GM18511 (cell line): ENCODE measurements at regions not wholly inside any gene's neighbourhood (a gene's known extent, or its start where the extent isn't known, plus 50 kb on each side); places are given as distances from the start of the nearest gene placed in this dataset.
"Not testable (repeated sequence)": the region's sequence is repeated elsewhere in the genome, so short reads cannot be mapped to it uniquely, and the experiment has no call there.

ENCODE experiments used
- ATAC-seq: cut with Tn5 transposase; IDR thresholded peaks from one replicate; pipeline ENCODE4 v1.9.1; 2021; ENCODE audit warnings: mild to moderate bottlenecking, moderate library complexity; ENCODE audit not compliant: unreplicated experiment

DNA sequence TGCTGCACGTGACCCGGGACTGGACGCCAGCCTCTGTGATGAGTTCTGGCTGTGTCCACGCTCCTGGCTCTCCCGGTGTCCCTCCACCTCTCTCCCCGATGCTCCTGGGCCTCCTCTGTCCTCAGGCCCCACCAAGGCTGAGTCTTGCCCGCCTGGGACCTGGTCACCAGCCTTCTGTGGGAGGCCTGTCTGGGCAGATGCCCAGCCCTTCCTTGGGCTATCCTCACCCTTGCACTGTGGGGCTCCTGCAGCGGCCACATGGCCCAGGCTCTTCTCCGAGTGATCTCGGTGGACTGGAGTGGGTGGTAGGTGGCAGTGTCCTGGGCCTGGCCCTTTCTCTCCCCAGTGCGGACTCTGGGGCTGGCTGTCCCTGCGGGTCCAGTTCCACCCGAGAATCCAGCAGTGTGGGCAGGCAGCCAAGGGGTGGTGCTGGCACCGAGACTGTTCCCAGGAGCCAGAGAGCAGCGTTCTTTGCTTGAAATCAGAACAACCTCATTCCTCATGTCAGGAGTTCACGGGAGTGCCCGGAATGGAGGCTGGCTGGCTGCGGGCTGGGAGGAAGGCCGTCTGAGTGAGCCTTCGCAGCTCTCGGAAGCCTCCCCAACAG is 94.6 kb downstream of the TMEM121 start:
- not testable (repeated sequence) for ATAC-seq

DNA sequence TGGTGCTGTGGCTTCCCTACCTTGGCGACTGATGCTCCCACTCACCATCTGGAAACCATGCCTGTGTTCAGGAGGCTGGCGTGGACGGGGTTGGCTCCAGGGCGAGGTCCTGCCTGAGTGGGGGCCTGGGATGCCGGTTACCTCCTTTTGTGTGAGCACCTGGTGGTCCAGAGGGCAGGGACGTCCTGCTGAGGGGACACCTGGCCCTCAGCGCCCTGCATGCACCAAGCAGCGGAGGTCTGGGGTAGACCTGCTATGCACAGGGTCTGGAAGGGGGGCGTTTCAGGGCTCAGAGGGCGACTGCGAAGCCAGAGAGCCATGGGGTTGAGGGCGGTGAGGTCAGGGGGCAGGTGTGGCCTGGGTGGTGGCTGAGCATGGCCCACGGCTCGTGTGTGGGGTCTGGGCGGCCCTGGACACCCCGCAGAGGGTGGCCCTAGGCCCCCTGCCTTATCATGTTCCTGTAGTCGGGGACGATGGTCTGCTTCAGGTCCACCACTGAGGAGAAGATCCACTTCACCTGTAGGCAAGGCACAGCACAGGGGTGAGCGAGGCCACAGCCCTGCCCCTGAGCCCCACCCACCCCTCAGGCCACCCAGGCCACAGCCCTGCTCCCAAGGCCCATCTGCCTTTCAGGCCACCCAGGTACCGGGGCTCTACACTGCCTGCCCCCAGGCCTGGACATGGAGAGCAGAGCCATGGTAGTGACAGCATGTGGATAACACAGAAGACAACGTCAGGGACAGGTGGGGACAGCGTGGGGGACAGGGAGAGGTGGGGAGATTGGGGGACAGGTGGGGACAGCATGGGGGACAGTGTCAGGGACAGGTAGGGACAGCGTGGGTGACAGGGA is 95.3 kb downstream of the TMEM121 start:
- not testable (repeated sequence) for ATAC-seq

DNA sequence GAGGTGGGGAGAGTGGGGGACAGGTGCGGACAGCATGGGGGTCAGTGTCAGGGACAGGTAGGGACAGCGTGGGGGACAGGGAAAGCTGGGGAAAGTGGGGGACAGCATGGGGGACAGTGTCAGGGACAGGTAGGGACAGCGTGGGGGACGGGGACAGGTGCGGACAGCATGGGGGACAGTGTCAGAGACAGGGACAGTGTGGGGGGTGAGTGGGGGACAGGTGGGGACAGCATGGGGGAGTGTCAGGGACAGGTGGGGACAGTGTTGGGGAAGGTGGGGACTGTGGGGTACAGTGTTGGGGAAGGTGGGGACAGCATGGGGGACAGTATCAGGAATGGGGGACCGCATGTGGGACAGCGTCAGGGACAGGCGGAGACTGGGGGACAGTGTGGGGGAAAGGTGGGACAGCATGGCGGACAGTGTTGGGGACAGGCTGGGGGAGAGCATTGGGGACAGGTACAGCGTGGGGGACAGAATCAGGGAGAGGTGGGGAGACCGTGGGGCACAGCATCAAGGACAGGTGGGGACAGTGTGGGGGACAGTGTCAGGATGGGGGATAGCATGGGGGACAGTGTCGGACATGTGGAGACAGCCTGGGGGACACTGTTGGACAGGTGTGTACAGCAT is 96.1 kb downstream of the TMEM121 start:
- ATAC-seq, result no peak

DNA sequence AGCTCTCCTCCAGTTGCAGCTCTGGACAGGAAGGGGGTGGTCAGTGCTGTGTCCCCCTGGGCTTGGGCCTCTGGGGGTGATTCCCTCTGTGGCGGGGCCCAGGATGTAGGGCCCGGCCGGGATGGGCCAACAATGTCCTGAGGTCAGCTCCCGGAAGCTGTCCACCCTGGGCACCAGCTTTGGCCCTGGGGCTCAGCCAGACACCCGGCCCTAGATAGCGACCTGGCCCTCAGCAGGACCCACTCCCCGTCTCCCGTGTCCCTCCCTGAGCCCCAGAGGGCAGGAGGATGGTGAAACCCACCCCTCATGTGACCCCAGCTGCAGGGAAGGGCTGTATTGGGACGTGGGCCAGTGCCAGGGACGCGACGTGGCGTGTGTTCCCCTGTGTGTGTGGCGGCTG is 96.8 kb downstream of the TMEM121 start:
- not testable (repeated sequence) for ATAC-seq

- ATAC-seq, result not testable (repeated sequence)
These were observed 98.0 kb downstream of the TMEM121 start for GRCh38 chr14:105624346-105624745.

- not testable (repeated sequence) for ATAC-seq
These were observed 98.5 kb downstream of the TMEM121 start for GRCh38 chr14:105624749-105625434.

DNA sequence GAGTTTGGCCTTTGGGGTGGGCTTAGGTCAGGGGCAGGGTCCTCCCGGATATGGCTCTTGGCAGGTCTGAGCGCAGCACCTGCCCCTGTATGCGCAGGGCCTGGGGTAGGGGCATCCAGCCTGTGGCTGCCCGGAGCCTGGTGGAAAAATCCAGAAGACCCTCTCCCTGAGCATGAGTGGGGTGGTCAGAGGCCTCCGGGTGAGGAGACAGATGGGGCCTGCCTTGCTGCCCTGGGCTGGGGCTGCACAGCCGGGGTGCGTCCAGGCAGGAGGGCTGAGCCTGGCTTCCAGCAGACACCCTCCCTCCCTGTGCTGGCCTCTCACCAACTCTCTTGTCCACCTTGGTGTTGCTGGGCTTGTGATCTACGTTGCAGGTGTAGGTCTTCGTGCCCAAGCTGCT is 99.1 kb downstream of the TMEM121 start:
- not testable (repeated sequence) for ATAC-seq

- ATAC-seq, result not testable (repeated sequence)
These were observed 99.7 kb downstream of the TMEM121 start for GRCh38 chr14:105626111-105626510.

GRCh38 chr14:105626651-105627050 is 100.3 kb downstream of the TMEM121 start:
- not testable (repeated sequence) for ATAC-seq

GRCh38 chr14:105627287-105627686 is 100.9 kb downstream of the TMEM121 start:
- ATAC-seq, result not testable (repeated sequence)

DNA sequence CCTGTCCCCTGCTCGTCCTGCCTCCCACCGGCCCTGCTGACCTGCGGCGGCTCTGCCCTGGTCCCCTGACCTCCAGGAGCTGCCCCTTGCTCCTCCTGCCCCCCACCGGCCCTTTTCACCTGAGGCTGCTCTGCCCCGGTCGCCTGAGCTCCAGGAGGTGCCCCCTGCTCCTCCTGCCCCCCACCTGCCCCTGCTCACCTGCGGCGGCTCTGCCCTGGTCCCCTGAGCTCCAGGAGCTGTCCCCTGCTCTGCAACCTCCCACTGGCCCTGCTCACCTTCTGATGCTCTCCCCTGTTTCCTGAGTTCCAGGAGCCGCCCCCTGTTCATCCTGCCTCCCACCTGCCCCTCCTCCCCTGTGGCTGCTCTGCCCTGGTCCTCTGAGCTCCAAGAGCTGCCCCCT is 101.3 kb downstream of the TMEM121 start:
- no peak for ATAC-seq

- ATAC-seq, result not testable (repeated sequence)
These were observed 101.7 kb downstream of the TMEM121 start for GRCh38 chr14:105628126-105628525.

DNA sequence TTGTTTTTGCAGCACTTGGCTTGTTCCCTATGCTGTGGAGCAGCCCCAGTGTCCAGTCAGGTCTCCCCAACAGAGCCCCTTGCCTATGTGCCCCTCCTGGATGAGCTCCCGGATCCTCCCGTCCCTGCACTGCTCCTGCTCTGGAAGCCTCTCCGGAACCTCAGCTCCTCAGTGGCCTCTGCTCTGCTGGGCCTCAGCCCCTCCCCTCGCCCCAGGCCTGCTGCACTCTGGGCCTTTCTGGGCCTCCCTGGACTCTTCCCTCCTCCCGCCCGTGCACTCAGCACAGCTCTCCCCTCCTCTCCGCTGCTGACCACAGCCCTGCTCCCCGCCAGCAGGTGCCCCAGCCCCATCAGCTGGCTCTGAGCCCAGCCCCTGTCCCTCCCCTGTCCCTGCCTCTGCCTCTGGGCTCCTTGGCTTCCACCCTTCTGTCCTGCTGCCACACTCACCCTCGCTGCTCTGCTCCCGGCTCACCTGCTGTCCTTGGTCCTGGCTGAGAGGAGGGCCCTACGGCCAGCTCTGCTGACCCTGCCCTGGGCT is 102.2 kb downstream of the TMEM121 start:
- ATAC-seq, result not testable (repeated sequence)

DNA sequence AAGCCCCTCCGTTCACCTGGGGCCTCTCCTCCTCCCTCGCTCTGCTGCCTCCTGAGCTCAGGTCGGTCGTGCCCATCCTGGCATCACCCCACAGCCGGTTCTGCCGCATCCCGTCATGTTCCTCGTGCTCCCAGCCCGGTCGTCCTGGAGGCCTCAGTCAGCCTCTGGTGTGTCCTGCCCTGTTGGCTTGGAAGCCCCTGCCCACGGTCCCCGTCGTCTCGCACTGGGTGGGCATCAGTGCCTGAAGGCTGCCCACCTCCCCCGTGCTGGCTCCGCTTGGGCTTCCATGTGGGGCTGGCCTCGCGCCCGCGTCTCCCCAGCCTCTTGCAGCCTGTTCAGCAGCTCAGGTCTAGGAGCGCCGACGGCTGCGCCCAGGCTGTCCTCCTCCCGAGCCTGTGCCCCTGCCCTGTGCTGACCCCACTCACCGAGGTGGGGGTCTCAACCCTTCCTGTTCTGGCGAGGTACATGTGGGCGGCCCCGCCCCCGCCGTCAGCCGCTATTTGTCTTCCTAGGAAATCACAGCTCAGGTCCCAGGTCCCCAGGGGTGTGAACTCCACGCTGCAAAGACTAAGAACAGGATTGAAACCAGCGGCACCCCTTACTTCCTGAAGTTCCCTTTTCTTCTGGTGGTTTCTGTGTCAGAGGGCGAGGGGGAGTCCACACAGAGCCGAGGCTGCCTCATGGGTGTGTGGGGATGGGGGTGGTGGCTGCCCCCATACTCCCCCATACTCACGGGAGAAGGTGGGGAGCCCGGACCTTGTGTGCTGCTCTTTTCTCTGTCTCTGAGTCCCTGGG is 102.9 kb downstream of the TMEM121 start:
- ATAC-seq, result not testable (repeated sequence)

- ATAC-seq, result no peak
These were observed 103.5 kb downstream of the TMEM121 start for GRCh38 chr14:105629886-105630215.

DNA sequence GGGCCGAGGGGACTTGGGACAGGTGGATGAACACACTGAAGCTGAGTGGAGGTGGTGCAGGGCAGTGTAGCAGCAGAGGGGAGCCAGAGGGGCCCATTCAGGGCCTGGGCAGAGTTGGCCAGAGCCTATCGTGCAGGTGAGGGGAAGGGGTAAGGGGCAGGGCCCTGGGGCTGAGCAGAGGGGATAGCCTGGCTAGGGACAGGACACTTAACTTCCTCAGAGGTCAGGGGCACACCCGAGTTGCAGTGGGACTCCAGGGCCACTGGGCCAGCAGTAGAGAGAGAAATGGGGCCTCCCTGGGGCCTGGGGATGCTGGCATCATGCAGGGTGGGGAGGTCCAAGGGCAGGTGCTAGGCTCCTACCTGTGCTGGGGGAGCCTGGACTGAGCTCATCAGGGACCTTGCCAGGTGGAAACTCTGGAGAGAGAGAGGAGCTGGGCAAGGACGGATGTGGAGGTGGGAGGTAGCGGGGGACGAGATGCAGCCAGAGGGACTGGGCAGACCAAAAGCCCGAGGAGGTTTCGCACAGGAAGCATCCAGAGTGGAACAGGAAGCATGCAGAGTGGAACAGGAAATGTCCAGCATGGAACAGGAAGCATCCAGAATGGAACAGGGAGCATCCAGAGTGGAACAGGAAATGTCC is 104.0 kb downstream of the TMEM121 start:
- not testable (repeated sequence) for ATAC-seq

- not testable (repeated sequence) for ATAC-seq
These were observed 104.8 kb downstream of the TMEM121 start for GRCh38 chr14:105630935-105631779.

- no peak for ATAC-seq
These were observed 105.6 kb downstream of the TMEM121 start for GRCh38 chr14:105632010-105632409.

- ATAC-seq, result not testable (repeated sequence)
These were observed 107.2 kb downstream of the TMEM121 start for GRCh38 chr14:105633596-105633995.
